ENCODE measurements at regions not wholly inside any gene's neighbourhood (a gene's known extent, or its start where the extent isn't known, plus 50 kb on each side); places are given as distances from the start of the nearest gene placed in this dataset.

DNA sequence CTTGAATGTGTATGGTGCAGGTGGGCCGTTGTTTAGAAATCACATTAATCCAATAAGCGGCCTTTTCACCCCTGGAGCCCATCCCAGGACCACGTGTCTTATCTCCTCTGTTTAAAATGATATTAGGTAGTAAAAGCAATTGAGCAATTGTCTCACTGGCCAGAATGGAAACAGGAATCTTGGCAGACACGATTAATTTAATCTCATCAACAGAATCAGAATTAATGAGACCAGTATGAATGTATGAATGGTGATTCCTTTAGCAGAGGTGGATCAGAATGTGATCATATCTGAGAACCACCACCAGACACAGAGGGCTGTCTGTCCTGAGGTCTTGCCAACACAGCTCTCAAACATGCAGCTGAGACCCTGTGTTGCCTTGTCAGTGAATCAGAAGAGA, 1591.4 kb downstream of the REEP3 start:
- TF ChIP-seq, protein P1, sequence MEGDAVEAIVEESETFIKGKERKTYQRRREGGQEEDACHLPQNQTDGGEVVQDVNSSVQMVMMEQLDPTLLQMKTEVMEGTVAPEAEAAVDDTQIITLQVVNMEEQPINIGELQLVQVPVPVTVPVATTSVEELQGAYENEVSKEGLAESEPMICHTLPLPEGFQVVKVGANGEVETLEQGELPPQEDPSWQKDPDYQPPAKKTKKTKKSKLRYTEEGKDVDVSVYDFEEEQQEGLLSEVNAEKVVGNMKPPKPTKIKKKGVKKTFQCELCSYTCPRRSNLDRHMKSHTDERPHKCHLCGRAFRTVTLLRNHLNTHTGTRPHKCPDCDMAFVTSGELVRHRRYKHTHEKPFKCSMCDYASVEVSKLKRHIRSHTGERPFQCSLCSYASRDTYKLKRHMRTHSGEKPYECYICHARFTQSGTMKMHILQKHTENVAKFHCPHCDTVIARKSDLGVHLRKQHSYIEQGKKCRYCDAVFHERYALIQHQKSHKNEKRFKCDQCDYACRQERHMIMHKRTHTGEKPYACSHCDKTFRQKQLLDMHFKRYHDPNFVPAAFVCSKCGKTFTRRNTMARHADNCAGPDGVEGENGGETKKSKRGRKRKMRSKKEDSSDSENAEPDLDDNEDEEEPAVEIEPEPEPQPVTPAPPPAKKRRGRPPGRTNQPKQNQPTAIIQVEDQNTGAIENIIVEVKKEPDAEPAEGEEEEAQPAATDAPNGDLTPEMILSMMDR (IDR thresholded peaks at IDR 0.05; ENCODE audit: poor library complexity): no peak
- TF ChIP-seq EZH2 (IDR thresholded peaks at IDR 0.05; ENCODE audit: borderline replicate concordance) (no peak), EZH2phosphoT487 (IDR thresholded peaks at IDR 0.05; ENCODE audit: low read depth, severe bottlenecking, unreplicated experiment) (no peak)

Data from hepatocyte (in vitro differentiated cells).